GM12891 (cell line): ENCODE measurements at regions not wholly inside any gene's neighbourhood (a gene's known extent, or its start where the extent isn't known, plus 50 kb on each side); places are given as distances from the start of the nearest gene placed in this dataset.

Source experiments
- PAX5 ChIP-seq: IDR thresholded peaks from 2 replicates; pipeline ENCODE4 v1.6.1; 2011; ENCODE audit warnings: low read length, moderate library complexity, mild to moderate bottlenecking; ENCODE audit not compliant: insufficient read depth, severe bottlenecking
- POLR2A ChIP-seq: IDR thresholded peaks from 2 replicates; pipeline ENCODE4 v1.6.1; 2011; ENCODE audit warnings: low read depth, low read length, control low read depth
- POLR2AphosphoS5 ChIP-seq: IDR thresholded peaks from 2 replicates; pipeline ENCODE4 v1.6.1; 2011; ENCODE audit warnings: low read depth, low read length, control low read depth
- POU2F2 ChIP-seq: IDR thresholded peaks from 2 replicates; pipeline ENCODE4 v1.6.1; 2011; ENCODE audit warnings: low read depth, mild to moderate bottlenecking, control low read depth, low read length, moderate library complexity
- SPI1 ChIP-seq: IDR thresholded peaks from 2 replicates; pipeline ENCODE4 v1.6.1; 2011; ENCODE audit warnings: low read depth, low read length, control low read depth
- TAF1 ChIP-seq: IDR thresholded peaks from 2 replicates; pipeline ENCODE4 v1.6.1; 2011; ENCODE audit warnings: low read depth, low read length, control low read depth

DNA sequence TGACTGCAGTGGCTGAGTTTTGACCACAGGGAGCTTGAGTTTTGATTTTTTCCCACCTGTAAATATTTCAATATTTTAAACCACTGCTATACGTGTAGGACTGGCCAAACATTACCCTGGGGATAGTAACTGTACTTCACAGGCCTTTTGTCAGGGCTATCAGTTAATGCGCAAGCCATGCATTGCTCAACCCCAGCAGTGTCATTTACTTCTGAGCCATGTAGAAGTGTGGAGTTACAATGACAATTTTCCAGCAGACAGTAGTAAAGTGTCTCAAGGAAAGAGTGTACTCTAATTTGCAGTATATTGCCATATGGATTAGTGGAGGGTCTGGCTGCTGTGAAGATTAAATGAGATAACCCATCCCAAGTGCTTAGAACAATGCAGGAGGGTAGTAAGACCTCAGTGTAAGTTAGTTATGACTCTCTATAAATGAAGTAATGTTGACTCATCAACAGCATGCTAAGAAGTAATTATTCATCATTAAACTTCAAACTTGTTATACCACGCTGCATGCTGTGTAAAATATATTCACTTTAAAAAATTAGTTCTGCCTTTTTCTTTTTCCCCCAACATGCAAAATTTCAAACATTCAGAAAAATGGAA lies 489.2 kb downstream of the KDM4C start:
- no peak for TF ChIP-seq POLR2A
- no peak for TF ChIP-seq POLR2AphosphoS5
- no peak for TF ChIP-seq TAF1
- TF ChIP-seq PAX5 = no peak
- no peak for TF ChIP-seq SPI1
- TF ChIP-seq POU2F2 = no peak
